Stimulated activated naive CD8-positive, alpha-beta T cell treated with anti-CD3 and anti-CD28 coated beads, Interleukin-15, amount 100 ng/mL, for 72 hours (primary cell): ENCODE measurements at regions not wholly inside any gene's neighbourhood (a gene's known extent, or its start where the extent isn't known, plus 50 kb on each side); places are given as distances from the start of the nearest gene placed in this dataset.
"Not testable (repeated sequence)": the region's sequence is repeated elsewhere in the genome, so short reads cannot be mapped to it uniquely, and the experiment has no call there.

ENCODE experiments used
- ATAC-seq: fragments of 150-1000 bp; cut with Tn5 transposase; 2 replicates; pipeline ENCODE4 v1.10.0; 2021; ENCODE audit warnings: mild to moderate bottlenecking, moderate library complexity
- DNase-seq, 2 donors: peaks; one replicate each; pipeline ENCODE4 v3.0.0; 2021 to 2022
- H3K27ac Mint-ChIP-seq, 2 donors: one replicate each; pipeline ENCODE4 v1.8.0; 2022; ENCODE audit warnings: mild to moderate bottlenecking in 2 of 2, mixed read lengths in 2 of 2, moderate library complexity in 2 of 2
- H3K27me3 Mint-ChIP-seq: one replicate; pipeline ENCODE4 v1.8.0; 2022; ENCODE audit warnings: mixed read lengths
- H3K4me1 Mint-ChIP-seq: one replicate; pipeline ENCODE4 v1.8.0; 2022; ENCODE audit warnings: mild to moderate bottlenecking, mixed read lengths
- H3K4me3 Mint-ChIP-seq, 2 donors: one replicate each; pipeline ENCODE4 v1.8.0; 2022; ENCODE audit warnings: mild to moderate bottlenecking in 2 of 2, mixed read lengths in 2 of 2, moderate library complexity in 1 of 2
- H3K9me3 Mint-ChIP-seq, 2 donors: one replicate each; pipeline ENCODE4 v1.8.0; 2022; ENCODE audit warnings: mixed read lengths in 2 of 2

DNA sequence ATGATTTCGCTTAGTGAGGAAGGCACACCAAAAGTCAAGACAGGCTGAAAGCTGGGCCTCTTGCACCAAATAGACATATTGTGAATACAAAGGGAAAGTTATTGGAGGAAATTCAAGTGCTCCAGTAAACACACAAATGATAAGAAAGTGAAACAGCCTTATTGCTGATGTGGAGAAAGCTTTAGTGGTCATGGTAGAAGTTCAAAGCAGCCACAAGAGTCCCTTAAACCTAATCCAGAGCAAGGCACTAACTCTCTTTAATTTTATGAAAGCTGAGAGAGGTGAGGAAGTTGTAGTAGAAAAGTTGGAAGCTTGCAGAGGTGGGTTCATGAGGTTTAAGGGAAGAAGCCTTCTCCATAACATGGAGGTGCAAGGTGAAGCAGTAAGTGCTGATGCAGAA lies 988.3 kb downstream of the VRK1 start:
- H3K9me3 Mint-ChIP-seq, result peaks cover 5% of the 10 kb centered on the region in 2 donors
- no peaks in the 10 kb centered on the region for H3K27me3 Mint-ChIP-seq
- DNase-seq (no peak), ATAC-seq (no peak)
- H3K4me3 Mint-ChIP-seq, result no peak overlapping the region
- H3K27ac Mint-ChIP-seq, result no peak overlapping the region
- peaks cover 7% of the 10 kb centered on the region for H3K4me1 Mint-ChIP-seq

DNA sequence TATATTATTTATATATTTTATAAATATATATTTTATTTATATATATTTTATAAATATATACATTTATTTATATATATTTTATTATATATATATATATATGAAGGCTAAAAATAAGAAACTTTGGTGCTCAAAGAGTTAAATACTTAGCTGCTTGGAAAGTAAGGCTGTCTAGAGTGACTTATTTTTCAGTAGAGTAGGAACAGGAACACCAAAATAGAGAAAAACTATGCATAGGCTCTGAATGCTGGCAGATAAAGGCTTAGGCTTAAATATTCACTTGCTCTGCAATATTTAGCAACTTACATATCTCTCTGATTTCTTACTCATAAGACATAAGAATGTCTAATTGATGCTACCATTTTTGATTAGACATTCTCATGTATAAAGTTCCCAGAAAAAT lies 991.2 kb downstream of the VRK1 start:
- ATAC-seq (no peak), DNase-seq (no peak)
- Mint-ChIP-seq H3K27me3 (no peaks in the 10 kb centered on the region), H3K9me3 (no peaks in the 10 kb centered on the region), H3K4me3 (no peak overlapping the region), H3K4me1 (peaks cover 7% of the 10 kb centered on the region), H3K27ac (no peak overlapping the region)

DNA sequence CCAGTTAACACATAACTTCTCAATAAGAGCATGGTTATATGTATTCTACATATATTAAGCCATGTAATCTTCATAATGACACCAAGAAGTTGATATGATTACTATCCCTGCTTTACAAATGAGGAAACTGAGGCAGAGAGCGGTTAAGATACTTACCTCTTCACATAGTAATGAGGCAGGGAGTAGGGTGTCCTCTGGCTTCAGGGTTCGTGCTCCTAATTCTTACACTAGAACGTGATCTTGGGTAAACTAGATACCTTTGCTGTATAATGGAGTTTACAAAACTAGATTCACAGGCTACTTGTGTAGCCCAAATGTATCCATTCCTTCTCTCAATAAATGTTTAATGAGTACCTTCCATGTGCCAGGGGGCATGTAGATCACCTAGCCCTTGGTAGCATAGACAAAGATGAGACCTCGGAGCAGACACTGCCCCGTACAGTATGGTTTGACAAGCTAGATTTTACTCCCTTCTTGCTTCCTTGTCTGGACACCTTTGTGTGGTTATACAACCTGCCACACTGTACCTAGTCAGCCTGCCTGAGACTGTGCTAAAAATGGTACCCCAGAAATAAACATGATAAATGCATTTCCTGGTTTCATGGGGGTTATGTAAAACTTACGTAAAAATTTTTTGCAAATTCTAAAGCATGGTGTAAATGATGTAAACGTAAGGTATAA lies 991.8 kb downstream of the VRK1 start:
- ATAC-seq, result no peak

DNA sequence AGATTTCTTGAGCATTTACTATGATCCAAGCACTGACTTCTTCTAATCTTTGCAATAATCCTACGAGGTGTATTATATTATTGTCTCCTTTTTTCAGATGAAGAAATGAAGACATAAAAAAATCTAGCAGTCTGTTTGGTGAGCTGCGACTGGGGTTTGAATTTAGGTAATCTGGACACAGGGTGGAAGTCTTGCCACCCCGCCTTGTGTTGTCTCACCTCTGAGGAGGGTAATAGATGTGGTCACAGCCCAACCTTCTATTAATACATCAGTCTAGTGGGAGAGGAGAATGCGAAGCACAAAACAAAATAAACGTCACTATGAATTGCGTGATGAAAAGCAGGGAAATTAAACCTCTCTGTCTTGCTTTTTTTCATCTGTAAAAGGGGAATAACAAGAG lies 993.9 kb downstream of the VRK1 start:
- no peak for ATAC-seq
- H3K27me3 Mint-ChIP-seq, result no peaks in the 10 kb centered on the region
- H3K9me3 Mint-ChIP-seq, result no peaks in the 10 kb centered on the region
- DNase-seq, result no peak
- H3K4me3 Mint-ChIP-seq, result no peak overlapping the region
- no peak overlapping the region for H3K27ac Mint-ChIP-seq
- no peaks in the 10 kb centered on the region for H3K4me1 Mint-ChIP-seq

More for the DNA sequence above, 991.8 kb downstream of the VRK1 start:
- Mint-ChIP-seq H3K4me1 (peaks cover 7% of the 10 kb centered on the region), H3K9me3 (no peaks in the 10 kb centered on the region), H3K27me3 (no peaks in the 10 kb centered on the region), H3K27ac (no peak overlapping the region), H3K4me3 (no peak overlapping the region)
- DNase-seq, result no peak

DNA sequence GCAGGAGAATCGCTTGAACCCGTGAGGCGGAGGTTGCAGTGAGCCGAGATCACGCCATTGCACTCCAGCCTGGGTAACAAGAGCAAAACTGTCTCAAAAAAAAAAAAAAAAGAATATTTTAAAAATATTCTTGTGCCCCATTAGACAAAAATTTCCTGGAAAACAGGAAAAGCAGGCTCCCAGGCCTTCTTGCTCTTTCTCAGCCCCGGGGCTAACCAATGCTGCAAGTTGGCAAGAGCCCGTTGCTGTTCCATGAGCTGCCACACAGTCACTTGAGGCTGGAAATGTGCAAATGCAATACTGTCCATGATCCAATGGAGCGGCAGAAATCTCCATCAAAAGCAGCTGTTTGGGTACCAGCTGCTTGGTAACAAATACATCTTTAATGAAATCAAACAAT lies 994.7 kb downstream of the VRK1 start:
- H3K9me3 Mint-ChIP-seq, result no peaks in the 10 kb centered on the region
- ATAC-seq, result no peak
- no peak for DNase-seq
- peaks cover 8% of the 10 kb centered on the region for H3K4me1 Mint-ChIP-seq
- no peak overlapping the region for H3K4me3 Mint-ChIP-seq
- H3K27me3 Mint-ChIP-seq, result no peaks in the 10 kb centered on the region
- no peak overlapping the region for H3K27ac Mint-ChIP-seq

DNA sequence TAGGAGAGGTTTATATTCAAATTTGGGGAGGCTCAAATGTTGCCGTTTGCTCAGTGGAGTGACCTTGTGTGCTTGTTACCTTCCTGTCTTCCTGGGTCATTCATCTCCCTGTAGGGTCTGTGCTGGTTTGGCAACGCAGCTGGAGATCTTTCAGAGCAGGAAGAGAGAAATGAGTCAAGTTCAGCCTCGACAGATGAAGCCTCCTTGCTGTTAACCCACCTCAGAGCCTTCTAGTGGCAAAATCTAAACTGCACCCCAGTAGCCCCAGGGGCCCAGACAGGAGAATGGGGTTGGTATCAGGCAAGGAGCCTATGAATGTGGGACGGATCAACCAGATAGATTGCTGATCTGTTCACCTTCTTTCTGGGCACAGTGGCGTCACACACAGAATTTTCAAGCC lies 999.3 kb downstream of the VRK1 start:
- no peak for DNase-seq
- Mint-ChIP-seq H3K4me1 (peaks cover 21% of the 10 kb centered on the region), H3K27me3 (no peaks in the 10 kb centered on the region), H3K27ac (peak overlapping the region in 1 of 2 donors; percentile 77), H3K4me3 (no peak overlapping the region), H3K9me3 (no peaks in the 10 kb centered on the region)
- peak; percentile 50 for ATAC-seq

DNA sequence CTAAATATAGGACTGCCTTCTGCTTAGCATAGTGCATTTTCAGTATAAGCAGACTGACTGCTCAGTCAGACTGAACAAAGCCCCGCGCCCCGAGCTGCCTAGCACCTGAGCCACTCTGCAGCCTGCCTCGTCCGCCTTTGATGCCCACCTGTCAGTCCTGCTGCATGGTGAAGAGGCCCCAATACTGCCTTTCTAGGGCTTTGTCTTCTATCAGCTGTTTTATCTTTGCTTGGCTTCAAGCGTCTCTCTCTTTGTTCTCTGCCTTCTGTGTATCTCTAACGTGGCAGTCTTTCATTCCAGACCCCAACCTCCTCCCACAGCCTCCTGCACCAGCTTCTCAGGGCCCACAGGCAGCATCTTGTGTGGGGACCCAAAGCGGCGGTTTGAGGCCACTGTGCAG lies 1001.0 kb downstream of the VRK1 start:
- DNase-seq (no peak), ATAC-seq (no peak)
- Mint-ChIP-seq H3K4me1 (peaks cover 21% of the 10 kb centered on the region), H3K4me3 (peak overlapping the region in 1 of 2 donors; percentile 17), H3K27ac (no peak overlapping the region), H3K9me3 (no peaks in the 10 kb centered on the region), H3K27me3 (no peaks in the 10 kb centered on the region)

DNA sequence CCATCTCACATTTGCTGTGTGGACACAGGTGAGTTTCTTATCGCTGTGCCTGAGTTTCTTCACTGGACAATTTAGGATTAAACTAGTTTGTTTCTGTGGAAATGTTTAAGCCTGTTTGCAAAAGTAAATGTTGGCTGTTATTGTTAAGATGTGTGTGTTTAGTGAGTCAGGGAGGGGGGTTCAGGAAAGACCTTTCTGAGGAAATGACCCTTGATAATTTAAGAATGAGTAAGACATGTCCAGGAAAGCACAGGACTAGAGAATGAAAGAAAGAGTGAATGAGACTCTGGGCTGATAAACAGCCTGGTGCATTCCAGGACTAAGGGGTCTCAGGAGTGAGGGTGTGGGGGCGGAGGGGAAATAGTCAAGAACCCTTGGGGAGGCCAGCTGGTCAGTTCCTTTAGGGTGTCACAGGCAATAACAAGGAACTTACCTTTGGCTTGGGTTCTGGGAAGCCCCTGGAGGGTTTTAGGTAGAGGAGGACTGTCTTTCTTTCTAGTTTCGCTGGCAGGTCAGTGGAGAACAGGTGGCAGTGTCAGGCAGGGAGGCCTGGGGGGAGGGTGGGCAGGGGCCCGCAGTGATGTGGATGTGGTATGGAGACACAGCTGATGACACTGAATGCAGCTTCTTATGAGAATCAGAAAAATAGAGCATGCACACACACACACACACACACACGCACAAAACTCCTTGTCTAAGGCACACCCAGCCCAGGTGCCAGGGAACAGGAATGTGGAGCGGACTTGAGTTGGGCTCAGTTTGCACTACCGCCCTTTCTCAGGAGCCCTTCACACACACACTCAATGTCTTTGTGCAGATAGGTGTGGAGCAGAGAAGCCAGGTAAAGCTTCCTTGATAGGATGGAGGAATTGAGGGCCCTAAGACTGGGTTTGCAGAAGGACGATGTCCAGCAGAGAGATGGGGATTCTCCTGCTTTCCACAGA lies 1005.5 kb downstream of the VRK1 start:
- Mint-ChIP-seq H3K4me1 (peaks cover 11% of the 10 kb centered on the region), H3K27me3 (no peaks in the 10 kb centered on the region), H3K9me3 (peaks cover 0 to 8% of the 10 kb centered on the region in 2 donors), H3K27ac (peak overlapping the region in 1 of 2 donors; percentile 64), H3K4me3 (no peak overlapping the region)
- no peak for ATAC-seq
- DNase-seq, result no peak

DNA sequence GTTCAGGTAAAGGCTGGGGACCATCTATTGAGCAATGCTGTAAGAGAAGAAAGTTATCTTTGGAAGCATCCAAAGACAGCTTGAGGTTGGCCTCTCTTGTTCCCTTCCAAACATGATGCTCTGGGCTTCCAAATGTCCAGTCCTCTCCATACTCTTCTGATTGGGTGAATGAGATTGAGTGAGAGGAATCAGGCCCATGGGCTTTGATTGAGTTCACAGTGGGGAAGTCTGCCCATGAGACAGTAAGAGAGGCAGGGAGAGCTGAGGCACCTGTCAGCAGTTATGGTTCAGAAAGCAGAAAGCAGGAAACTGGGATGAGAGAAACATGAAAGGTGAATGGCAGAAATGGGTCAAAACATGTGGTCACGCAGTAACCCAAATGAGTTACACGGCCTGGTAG lies 1006.9 kb downstream of the VRK1 start:
- ATAC-seq (no peak), DNase-seq (no peak)
- H3K27me3 Mint-ChIP-seq, result no peaks in the 10 kb centered on the region
- H3K4me3 Mint-ChIP-seq, result no peak overlapping the region
- H3K27ac Mint-ChIP-seq, result no peak overlapping the region
- H3K4me1 Mint-ChIP-seq, result no peaks in the 10 kb centered on the region
- H3K9me3 Mint-ChIP-seq, result peaks cover 0 to 8% of the 10 kb centered on the region in 2 donors

DNA sequence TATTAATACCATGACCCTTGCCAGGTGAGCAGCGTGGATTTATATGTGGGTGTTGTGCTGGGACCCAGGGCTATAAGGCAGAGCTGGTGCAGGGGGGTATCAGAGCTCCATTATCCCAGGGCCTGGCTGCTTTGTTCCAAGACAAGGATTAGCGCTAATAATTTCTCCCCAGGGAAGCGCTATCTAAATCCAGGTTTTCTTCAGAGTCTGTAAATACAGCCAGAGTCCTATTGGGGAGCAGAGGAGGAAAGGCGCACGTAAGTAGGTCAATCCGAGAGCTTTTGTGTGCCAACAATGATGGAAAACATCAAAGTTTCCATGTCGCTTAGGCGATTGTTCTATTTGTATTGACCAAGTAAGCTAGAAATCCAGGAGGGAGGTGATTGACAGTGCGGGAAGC lies 1009.7 kb downstream of the VRK1 start:
- peaks cover 0 to 8% of the 10 kb centered on the region in 2 donors for H3K9me3 Mint-ChIP-seq

DNA sequence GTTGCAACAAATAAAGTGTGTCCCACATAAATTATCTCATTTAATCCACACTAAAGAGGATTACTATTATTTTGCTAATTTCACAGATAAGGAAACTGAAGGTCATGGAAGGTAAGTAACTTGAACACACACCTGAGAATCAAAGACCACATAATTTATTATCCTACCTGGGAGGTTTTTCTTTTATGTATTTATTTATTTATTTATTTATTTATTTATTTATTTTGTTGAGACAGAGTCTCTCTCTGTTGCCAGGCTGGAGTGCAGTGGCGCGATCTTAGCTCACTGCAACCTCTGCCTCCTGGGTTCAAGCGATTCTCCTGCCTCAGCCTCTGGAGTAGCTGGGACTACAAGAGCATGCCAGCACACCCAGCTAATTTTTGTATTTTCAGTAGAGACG lies 1011.4 kb downstream of the VRK1 start:
- not testable (repeated sequence) for H3K4me3 Mint-ChIP-seq, H3K9me3 Mint-ChIP-seq, H3K27me3 Mint-ChIP-seq, ATAC-seq, H3K27ac Mint-ChIP-seq, H3K4me1 Mint-ChIP-seq, DNase-seq

More for the DNA sequence above, 1009.7 kb downstream of the VRK1 start:
- no peak overlapping the region for H3K27ac Mint-ChIP-seq
- ATAC-seq (no peak), DNase-seq (no peak)
- H3K4me3 Mint-ChIP-seq, result no peak overlapping the region
- H3K27me3 Mint-ChIP-seq, result no peaks in the 10 kb centered on the region
- no peaks in the 10 kb centered on the region for H3K4me1 Mint-ChIP-seq

DNA sequence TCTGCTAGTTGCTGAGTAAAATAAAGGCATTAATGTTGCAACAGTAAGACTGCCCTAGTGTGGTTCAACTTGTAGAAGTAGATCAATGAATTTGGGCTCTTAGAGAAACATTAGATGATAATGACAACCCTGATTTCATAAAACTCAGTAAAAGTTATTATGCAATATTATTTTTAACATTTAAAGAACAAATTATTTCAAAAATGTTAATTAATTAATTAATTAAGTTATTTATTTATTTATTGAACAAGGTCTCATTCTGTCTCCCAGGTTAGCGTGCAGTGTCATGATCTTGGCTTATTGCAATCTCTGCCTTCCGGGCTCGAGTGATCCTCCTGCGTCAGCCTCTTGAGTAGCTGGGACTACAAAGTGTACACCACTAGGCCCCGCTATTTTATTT lies 1016.4 kb downstream of the VRK1 start:
- Mint-ChIP-seq H3K27ac (no peak overlapping the region), H3K4me1 (no peaks in the 10 kb centered on the region), H3K4me3 (no peak overlapping the region), H3K27me3 (no peaks in the 10 kb centered on the region), H3K9me3 (no peaks in the 10 kb centered on the region)
- ATAC-seq, result no peak
- DNase-seq, result no peak

DNA sequence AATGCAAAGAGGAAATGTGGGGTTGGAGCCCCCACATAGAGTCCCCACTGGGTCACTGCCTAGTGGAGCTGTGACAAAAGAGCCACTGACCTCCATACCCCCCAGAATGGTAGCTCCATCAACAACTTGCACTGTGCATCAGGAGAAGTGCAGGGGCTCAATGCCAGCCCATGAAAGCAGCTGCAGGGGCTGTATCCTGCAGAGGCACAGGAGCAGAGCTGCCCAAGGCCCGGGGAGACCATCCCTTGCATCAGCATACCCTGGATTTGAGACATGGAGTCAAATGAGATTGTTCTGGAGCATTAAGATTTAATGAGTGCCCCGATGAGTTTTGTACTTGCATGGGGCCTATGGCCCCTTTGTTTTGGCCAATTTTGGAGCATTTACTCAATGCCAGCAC lies 1023.6 kb downstream of the VRK1 start:
- Mint-ChIP-seq H3K27ac (no peak overlapping the region), H3K27me3 (no peaks in the 10 kb centered on the region), H3K4me3 (no peak overlapping the region), H3K9me3 (peaks cover 13% of the 10 kb centered on the region in 2 donors), H3K4me1 (peaks cover 11% of the 10 kb centered on the region)
- ATAC-seq (no peak), DNase-seq (no peak)

DNA sequence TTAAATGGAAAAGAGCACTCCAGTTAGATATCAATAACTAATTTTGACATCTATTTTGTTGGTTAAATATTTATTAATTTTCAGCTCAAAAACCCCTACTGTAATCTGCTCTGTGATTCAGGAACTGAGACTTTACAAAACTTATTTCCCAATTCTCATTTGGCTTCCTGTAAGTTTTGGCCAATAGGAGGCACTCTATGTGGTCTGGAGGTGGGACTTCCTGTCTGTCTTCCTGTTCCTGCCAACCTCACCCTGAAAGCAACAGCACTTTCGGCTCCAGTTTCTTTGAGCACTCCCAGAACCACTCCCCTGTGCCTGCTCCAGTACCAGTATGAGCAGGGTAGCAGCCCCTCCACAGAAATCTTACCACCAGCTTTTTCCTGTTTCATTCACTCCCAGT lies 1027.0 kb downstream of the VRK1 start:
- Mint-ChIP-seq H3K4me3 (no peak overlapping the region), H3K4me1 (peaks cover 11% of the 10 kb centered on the region), H3K27me3 (no peaks in the 10 kb centered on the region), H3K9me3 (peaks cover 13% of the 10 kb centered on the region in 2 donors), H3K27ac (peak overlapping the region in 1 of 2 donors; percentile 45)
- ATAC-seq (no peak), DNase-seq (no peak)

DNA sequence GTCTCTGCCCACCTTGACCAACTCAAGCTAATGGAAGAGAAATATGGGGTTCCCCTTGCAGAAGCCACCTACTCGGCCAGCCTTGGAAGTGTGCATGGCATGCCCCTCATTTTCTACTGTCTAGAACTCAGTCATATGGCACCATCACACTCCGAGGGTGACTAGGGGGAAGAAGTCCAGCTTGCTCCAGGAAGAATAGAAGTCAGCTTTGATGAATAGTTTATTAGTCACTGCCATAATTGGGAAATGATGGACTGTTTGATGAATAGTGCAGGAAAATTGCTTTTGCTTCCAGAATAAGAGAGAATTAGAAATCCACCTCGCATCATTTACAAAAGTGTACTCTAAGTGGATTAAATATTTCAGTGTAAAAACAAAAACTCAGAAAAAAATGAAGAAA lies 1030.6 kb downstream of the VRK1 start:
- Mint-ChIP-seq H3K27ac (no peak overlapping the region), H3K4me1 (peaks cover 11% of the 10 kb centered on the region), H3K9me3 (peaks cover 7 to 13% of the 10 kb centered on the region in 2 donors), H3K27me3 (no peaks in the 10 kb centered on the region), H3K4me3 (no peak overlapping the region)
- ATAC-seq (no peak), DNase-seq (no peak)

DNA sequence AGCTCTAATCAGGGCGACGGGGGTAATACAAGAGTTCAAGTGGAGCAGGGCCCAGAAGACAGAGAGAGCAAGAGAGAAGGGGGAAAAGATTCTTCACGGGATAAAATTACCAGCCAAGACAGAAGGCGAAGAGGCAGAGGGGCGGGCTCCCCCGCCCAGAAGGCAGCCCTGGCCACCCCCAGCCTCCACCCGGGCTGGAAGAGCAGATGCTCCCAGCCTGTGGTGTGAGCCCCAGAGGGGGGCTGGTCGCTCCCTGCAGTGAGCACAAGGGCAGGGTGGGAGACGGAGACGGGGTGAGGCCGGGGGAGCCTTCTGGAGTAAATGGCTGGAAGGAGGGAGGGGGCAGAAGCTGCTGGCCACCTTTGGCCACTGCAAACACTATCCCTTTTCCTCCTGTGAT lies 1035.6 kb downstream of the VRK1 start:
- H3K27ac Mint-ChIP-seq, result no peak overlapping the region
- H3K9me3 Mint-ChIP-seq, result no peaks in the 10 kb centered on the region
- H3K4me3 Mint-ChIP-seq, result no peak overlapping the region
- ATAC-seq (no peak), DNase-seq (no peak)
- no peaks in the 10 kb centered on the region for H3K27me3 Mint-ChIP-seq
- H3K4me1 Mint-ChIP-seq, result no peaks in the 10 kb centered on the region
